AG09309 (cell line): ENCODE measurements at regions not wholly inside any gene's neighbourhood (a gene's known extent, or its start where the extent isn't known, plus 50 kb on each side); places are given as distances from the start of the nearest gene placed in this dataset.

Experiments
- DNase-seq: peaks from one replicate; pipeline ENCODE4 v3.0.0-alpha.2; 2010; ENCODE audit warnings: low read depth
- H3K4me3 ChIP-seq: 2 replicates; pipeline ENCODE4 v1.5.1; 2011; ENCODE audit warnings: mild to moderate bottlenecking, low read depth, low read length, moderate library complexity; ENCODE audit not compliant: control insufficient read depth
- TF ChIP-seq, protein P1 (sequence below): IDR thresholded peaks from 2 replicates; pipeline ENCODE4 v1.5.1; 2011; ENCODE audit warnings: mild to moderate bottlenecking, low read depth, low read length, inconsistent platforms; ENCODE audit not compliant: insufficient read depth, control insufficient read depth; ENCODE audit errors: missing control alignments

DNA sequence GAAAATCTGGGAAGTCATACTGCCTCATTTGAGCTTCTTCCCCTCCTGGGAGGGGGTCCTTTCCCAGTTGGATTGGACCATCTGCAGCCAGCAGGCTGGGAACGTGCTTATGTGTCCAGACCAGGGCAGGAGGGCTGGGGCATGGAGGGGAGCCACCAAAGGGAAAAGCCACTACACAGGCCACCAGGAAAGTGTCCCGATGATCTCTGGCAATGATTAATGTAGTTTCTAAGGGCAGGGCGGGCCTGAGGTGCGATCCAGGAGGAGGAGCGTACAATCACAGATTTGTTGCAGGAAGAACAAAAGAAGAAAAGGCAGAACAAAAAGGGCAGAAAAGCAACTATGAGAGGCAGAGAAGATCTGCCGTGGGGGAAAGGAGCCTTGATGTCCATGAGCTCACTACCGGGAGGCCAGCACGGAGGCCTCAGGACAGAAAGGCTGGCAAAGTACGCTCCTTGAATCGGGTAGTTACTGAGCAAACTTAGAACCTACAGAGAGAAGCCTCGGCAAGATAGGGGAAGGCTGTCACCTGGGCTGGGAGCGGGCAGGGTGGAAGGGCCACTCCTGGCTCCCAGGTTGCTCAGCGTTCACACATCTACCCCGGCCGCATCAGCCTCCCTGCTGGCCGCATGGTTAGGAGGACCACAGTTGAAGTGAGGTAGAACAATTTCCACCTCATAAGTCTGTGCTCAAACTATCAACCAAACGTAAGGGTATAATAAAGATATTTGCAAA, 79.5 kb upstream of the PCSK6 start:
- DNase-seq = no peak
- TF ChIP-seq, protein P1, sequence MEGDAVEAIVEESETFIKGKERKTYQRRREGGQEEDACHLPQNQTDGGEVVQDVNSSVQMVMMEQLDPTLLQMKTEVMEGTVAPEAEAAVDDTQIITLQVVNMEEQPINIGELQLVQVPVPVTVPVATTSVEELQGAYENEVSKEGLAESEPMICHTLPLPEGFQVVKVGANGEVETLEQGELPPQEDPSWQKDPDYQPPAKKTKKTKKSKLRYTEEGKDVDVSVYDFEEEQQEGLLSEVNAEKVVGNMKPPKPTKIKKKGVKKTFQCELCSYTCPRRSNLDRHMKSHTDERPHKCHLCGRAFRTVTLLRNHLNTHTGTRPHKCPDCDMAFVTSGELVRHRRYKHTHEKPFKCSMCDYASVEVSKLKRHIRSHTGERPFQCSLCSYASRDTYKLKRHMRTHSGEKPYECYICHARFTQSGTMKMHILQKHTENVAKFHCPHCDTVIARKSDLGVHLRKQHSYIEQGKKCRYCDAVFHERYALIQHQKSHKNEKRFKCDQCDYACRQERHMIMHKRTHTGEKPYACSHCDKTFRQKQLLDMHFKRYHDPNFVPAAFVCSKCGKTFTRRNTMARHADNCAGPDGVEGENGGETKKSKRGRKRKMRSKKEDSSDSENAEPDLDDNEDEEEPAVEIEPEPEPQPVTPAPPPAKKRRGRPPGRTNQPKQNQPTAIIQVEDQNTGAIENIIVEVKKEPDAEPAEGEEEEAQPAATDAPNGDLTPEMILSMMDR = no peak

DNA sequence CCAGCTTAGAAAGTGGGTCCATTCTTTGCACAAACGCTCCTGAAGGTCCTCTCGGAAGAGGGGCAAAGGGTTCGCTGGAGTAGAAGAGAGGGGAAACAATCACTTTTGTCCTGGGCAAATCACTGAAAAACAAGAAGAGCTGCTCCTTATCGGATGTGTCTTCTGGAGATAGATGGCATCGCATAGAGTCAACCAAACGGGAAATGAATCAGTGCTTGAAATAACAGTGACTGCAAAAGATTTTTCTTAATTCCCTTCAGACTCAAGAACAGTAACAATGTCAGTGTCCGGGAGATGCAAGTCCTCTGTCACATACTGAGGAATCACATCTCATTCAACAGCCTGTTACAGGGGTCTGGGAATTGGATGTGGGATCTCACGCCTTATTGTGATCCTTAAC, 78.8 kb upstream of the PCSK6 start:
- TF ChIP-seq, protein P1 = no peak
- no peak for DNase-seq
- H3K4me3 ChIP-seq = no peak overlapping the region

More for the DNA sequence above, 79.5 kb upstream of the PCSK6 start:
- no peak overlapping the region for H3K4me3 ChIP-seq

DNA sequence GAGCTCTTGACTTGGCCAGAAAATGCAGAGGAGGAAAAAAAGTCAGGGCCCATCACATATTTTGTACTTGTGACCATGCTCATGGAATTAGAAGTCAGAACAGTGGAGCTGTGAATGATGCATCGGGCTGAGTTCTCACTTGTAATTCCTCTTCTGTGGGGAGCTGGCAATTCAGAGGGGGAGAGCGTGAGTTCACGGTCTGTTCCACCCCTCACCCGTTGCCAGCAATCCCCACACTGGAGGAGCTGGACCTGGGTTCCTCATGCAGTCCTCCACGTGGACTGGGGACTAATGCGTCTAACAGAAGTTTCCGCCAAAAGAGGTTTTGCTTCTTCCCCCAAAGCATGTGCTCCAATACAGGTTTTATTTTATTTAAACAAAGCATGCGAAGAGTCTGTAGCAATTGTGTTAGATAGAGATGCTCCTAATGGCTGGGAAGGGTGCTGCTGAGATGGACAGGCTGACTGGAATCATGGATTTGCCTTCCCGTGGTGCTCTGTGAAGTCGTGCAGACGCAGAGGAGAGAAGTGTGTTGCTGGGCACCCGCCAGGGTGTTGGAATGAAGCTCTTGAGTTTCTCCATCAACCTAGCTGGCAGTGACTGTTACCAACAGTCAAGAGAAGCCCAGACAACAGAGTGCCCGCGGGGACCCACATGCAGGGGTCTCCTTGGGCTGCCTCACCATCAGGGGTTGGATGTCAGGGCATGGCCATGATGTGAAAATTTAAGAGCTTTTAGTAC, 77.4 kb upstream of the PCSK6 start:
- DNase-seq = no peak
- H3K4me3 ChIP-seq = no peak overlapping the region
- TF ChIP-seq, protein P1 = no peak

DNA sequence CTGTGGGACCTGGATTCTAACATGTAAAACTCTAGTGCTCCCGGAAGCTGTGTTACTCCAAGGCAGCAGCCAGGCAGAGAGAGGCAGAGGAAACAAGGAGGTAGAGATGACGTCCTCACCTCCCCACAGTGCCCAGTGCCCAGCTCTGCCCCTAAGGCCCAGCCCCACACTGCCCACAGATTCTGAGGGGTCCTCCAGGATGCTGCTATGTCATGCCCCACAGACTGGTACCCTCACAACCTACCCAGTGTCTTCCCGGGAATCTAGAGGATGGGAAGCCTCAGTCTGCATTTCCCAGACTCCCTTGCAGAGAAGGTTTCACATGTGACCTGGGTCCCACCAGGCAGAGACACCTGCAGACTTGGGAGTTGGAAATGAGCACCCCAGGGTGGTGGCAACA, 75.9 kb upstream of the PCSK6 start:
- no peak for DNase-seq
- no peak overlapping the region for H3K4me3 ChIP-seq

DNA sequence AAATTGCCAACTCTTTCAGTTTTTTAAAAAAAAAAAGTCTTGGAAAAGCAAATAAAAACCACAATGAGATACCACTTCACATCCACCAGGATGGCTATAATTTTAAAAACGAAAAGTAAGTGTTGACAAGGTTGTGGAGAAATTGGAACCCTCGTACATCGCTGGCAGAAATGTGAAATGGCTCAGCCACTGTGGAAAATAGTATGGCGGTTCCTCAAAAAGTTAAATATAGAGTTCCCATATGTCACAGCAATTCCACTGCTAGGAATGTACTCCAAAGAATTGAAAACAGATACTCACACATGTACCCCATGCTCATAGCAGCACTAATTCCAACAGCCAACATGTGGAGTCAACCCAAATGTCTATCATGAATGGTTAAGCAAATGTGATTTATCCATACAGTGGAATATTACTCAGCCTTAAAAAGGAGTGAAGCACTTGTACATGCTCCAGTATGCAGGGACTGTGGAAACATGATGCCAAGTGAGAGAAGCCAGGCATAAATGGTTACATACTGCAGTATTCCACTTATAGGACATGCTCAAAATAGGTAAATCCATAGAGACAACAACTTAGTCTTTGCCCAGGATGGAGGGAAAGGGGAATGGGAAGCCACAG, 73.8 kb upstream of the PCSK6 start:
- TF ChIP-seq, protein P1 = no peak
- DNase-seq = no peak
- no peak overlapping the region for H3K4me3 ChIP-seq

More for the DNA sequence above, 75.9 kb upstream of the PCSK6 start:
- TF ChIP-seq, protein P1 = no peak

DNA sequence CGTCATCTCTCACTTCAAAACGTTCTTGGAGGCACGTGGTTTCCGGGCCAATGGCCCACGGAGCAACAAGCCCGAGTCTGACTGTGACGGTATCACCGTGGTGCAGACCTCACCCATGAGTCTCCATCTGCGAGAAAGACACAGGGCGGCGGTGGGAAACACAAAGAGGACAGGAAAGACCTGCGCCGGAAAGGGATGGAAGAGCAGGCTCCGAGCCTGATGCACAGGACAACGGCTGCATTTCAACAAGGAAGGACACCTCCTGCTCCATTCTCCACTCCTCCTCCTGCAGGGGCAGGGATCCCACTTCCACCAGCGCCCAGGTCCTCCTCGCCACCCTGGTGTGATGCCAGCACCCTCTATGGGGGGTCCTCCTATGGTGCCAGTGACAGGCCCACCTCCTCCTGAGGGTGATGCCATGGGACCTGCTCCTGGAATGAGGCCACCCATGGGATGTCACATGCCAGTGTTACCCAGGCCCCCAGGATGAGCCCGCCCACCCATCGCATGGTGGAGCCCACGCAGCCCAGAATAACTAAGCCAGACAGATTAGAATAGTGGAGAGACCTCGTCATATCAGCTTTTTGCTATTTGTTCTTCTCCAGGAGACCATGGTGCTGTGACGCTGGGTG, 73.0 kb upstream of the PCSK6 start:
- H3K4me3 ChIP-seq = no peak overlapping the region
- no peak for DNase-seq
- TF ChIP-seq, protein P1 = no peak
